ENCODE measurements at regions not wholly inside any gene's neighbourhood (a gene's known extent, or its start where the extent isn't known, plus 50 kb on each side); places are given as distances from the start of the nearest gene placed in this dataset.

DNA sequence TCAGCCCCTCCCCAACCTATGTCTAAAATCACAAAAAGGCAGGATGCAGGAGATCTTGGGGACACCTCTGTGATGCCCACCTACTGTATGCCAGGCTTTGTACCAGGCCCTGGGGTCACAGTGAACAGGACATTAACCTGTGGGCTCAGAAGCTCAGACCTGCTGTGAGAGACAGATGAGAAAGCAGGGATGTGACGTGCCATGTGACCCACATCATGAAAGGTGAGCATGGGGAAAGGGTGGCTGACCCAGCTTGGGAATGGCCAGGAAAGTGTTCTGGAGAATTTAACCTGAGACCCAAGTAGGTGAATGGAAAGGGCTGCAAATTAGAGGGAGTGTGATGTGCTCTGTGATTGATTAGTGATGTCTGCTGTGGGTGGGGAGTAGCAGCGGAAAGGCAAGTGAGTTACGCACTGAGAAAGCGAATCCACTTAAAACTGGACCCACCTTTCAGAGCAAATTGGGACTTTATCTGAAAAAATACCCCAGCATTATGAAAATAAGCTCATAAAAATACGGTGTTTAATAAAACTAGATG, 132.2 kb downstream of the IRF8 start:
- H3K36me3 ChIP-seq = no peaks in the 10 kb centered on the region
- TF ChIP-seq CTCF (IDR thresholded peaks at IDR 0.05) = no peak
- no peak for TF ChIP-seq EP300 (IDR thresholded peaks at IDR 0.05)
- no peak for TF ChIP-seq POLR2A (IDR thresholded peaks at IDR 0.05)
- no peak for TF ChIP-seq POLR2AphosphoS5 (IDR thresholded peaks at IDR 0.05)
- H3K4me1 ChIP-seq = peaks cover 0 to 16% (median 7%) of the 10 kb centered on the region in 4 donors
- no peak overlapping the region for H3K27ac ChIP-seq
- H3K27me3 ChIP-seq = no peaks in the 10 kb centered on the region
- DNase-seq = no peak
- WGBS, 2 donors = 82 to 93% methylated on average over 5 of the region's 5 CpGs
- intact Hi-C loops (cut with DNase I) = no loop called here
- no peak overlapping the region for H3K4me3 ChIP-seq
- no peaks in the 10 kb centered on the region for H3K9me3 ChIP-seq

GRCh38 chr16:86033016-86033474, 134.1 kb downstream of the IRF8 start:
- Histone ChIP-seq H3K27ac (peak overlapping the region in 3 of 4 donors; percentile 1 to 61 (median 23)), H3K4me3 (no peak overlapping the region), H3K36me3 (no peaks in the 10 kb centered on the region), H3K9me3 (no peaks in the 10 kb centered on the region), H3K27me3 (no peaks in the 10 kb centered on the region), H3K4me1 (peaks cover 0 to 16% (median 7%) of the 10 kb centered on the region in 4 donors)
- peak; percentile 64 for DNase-seq
- no peak for TF ChIP-seq CTCF (IDR thresholded peaks at IDR 0.05)
- no peak for TF ChIP-seq EP300 (IDR thresholded peaks at IDR 0.05)
- TF ChIP-seq POLR2A (IDR thresholded peaks at IDR 0.05) = no peak
- peak in 1 of 4 donors; percentile 5 for TF ChIP-seq POLR2AphosphoS5 (IDR thresholded peaks at IDR 0.05)
- intact Hi-C loops (cut with DNase I) = no loop called here
- WGBS, 2 donors = 50 to 66% methylated on average over 19 of the region's 19 CpGs

DNA sequence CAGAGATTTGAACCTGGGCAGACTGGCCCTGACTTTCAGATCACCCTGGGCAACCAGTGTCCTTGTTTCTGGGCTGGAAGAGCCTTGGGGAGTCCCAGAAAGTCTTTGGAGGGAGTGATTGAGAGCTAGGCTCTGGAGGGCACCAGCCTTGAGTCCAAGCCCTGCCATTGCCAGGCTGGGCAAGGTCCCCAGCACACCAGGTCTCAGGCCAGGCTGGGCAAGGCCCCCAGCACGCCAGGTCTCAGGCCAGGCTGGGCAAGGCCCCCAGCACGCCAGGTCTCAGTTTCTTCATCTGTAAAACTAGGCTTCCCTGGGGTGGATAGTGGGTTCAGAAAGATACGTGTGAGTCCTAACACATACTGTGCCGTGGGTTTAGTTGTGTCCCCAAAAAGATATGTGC, 135.0 kb downstream of the IRF8 start:
- H3K4me1 ChIP-seq = peaks cover 0 to 16% (median 11%) of the 10 kb centered on the region in 4 donors
- 90 to 93% methylated on average over 4 of the region's 4 CpGs for WGBS, 2 donors
- H3K27me3 ChIP-seq = no peaks in the 10 kb centered on the region
- intact Hi-C loops (cut with DNase I) = no loop called here
- H3K36me3 ChIP-seq = no peaks in the 10 kb centered on the region
- no peak for DNase-seq
- H3K27ac ChIP-seq = no peak overlapping the region
- no peak overlapping the region for H3K4me3 ChIP-seq
- TF ChIP-seq POLR2AphosphoS5 (IDR thresholded peaks at IDR 0.05) (no peak), EP300 (IDR thresholded peaks at IDR 0.05) (no peak), CTCF (IDR thresholded peaks at IDR 0.05) (no peak), POLR2A (IDR thresholded peaks at IDR 0.05) (no peak)
- no peaks in the 10 kb centered on the region for H3K9me3 ChIP-seq

DNA sequence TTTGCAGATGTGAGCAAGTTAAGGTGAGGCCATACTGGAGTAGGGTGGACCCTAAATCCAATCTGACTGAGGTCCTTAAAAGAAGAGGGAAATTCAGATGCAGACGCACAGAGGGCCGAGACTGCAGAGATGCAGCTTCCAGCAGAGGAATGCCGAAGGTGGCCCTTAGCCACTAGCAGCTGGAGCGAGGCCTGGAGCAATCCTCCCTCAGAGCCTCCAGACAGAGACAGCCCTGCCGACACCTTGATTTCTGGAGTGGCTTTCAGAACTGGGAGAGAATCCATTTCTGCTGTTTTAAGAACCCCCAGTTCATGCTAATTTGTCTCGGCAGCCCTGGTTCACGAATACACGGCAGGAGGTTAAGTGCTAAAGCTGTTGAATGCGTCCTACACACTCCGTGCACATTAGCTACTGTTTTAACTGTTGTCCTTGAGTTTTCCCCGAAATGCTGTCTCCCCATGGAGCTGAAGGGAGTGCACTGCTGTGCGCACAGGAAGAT, 135.5 kb downstream of the IRF8 start:
- no peak for TF ChIP-seq POLR2A (IDR thresholded peaks at IDR 0.05)
- no peak for TF ChIP-seq CTCF (IDR thresholded peaks at IDR 0.05)
- Histone ChIP-seq H3K4me1 (peaks cover 0 to 16% (median 10%) of the 10 kb centered on the region in 4 donors), H3K27ac (no peak overlapping the region), H3K4me3 (no peak overlapping the region), H3K27me3 (no peaks in the 10 kb centered on the region), H3K36me3 (no peaks in the 10 kb centered on the region), H3K9me3 (no peaks in the 10 kb centered on the region)
- no peak for DNase-seq
- intact Hi-C loops (cut with DNase I) = no loop called here
- 87 to 89% methylated on average over 12 of the region's 12 CpGs for WGBS, 2 donors

GRCh38 chr16:86035906-86036305, 136.9 kb downstream of the IRF8 start:
- Histone ChIP-seq H3K4me3 (no peak overlapping the region), H3K27ac (no peak overlapping the region), H3K4me1 (peaks cover 0 to 16% (median 4%) of the 10 kb centered on the region in 4 donors), H3K27me3 (no peaks in the 10 kb centered on the region), H3K36me3 (no peaks in the 10 kb centered on the region), H3K9me3 (no peaks in the 10 kb centered on the region)
- intact Hi-C loops (cut with DNase I) = no loop called here
- no peak for DNase-seq
- WGBS, 2 donors = 90 to 95% methylated on average over 13 of the region's 13 CpGs
- TF ChIP-seq POLR2A (IDR thresholded peaks at IDR 0.05) (no peak), EP300 (IDR thresholded peaks at IDR 0.05) (no peak), POLR2AphosphoS5 (IDR thresholded peaks at IDR 0.05) (no peak), CTCF (IDR thresholded peaks at IDR 0.05) (no peak)

All from sigmoid colon (tissue), 6 donors.